ENCODE measurements at regions not wholly inside any gene's neighbourhood (a gene's known extent, or its start where the extent isn't known, plus 50 kb on each side); places are given as distances from the start of the nearest gene placed in this dataset.

DNA sequence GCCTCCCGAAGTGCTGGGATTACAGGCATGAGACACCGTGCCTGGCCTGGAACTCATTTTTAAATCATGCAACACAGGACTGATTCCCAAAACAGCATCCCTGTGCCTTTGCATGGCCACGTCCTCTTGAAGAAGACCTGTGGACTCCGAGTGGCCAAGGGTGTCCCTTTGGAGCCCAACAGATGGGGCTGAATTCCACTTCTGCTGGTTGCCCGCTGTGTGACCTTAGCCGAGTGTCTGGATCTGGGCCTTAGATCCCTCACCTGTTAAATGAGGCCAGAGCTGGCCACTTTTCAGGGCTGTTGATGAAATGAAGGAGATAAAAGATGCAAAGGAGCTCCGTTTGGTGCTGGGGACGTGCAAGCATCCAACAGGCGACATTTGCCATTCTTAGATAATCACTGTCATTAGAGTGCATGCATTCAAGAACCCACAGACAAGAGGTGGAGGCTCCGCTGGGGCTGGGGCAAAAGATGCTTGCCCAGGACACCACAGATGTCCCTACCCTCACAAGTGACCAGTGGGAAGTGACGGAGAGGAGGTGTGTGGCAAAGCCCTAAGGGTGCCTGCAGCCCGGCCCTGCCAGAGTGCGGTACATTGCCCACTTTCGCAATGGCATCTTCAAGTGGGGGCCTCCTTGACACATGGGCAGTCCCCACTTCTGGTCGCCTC lies 354.1 kb upstream of the TNRC6C start:
- H3K9me3 ChIP-seq (ENCODE audit: insufficient read depth, low read length), result no peaks in the 10 kb centered on the region
- no peak overlapping the region for H3K9ac ChIP-seq (ENCODE audit: low read length)
- H3K27ac ChIP-seq (ENCODE audit: low read depth, low read length), result no peak overlapping the region
- no peaks in the 10 kb centered on the region for H3K9me2 ChIP-seq (replicated peaks; ENCODE audit: insufficient read depth, low read length)
- no peaks in the 10 kb centered on the region for H3K79me2 ChIP-seq (ENCODE audit: insufficient read depth, low read length)
- H3K4me2 ChIP-seq (ENCODE audit: low read depth, low read length, poor library complexity, severe bottlenecking), result no peak overlapping the region
- no peaks in the 10 kb centered on the region for H3K36me3 ChIP-seq (ENCODE audit: low read length)
- H2AFZ ChIP-seq (ENCODE audit: low read depth, low read length, severe bottlenecking), result no peak overlapping the region
- H3F3A ChIP-seq (ENCODE audit: insufficient read depth), result no peaks in the 10 kb centered on the region
- no peaks in the 10 kb centered on the region for H4K20me1 ChIP-seq (ENCODE audit: low read depth, low read length)
- H3K27me3 ChIP-seq (ENCODE audit: low read length), result no peaks in the 10 kb centered on the region
- no peak for TF ChIP-seq EZH2phosphoT487 (conservative IDR thresholded peaks at IDR 0.05; ENCODE audit: low read length)
- no peak for TF ChIP-seq CTCF (IDR thresholded peaks at IDR 0.05; ENCODE audit: insufficient read depth, low read length, poor library complexity, severe bottlenecking)
- no peak overlapping the region for H3K4me3 ChIP-seq (ENCODE audit: insufficient read depth, low read length, poor library complexity, severe bottlenecking)

DNA sequence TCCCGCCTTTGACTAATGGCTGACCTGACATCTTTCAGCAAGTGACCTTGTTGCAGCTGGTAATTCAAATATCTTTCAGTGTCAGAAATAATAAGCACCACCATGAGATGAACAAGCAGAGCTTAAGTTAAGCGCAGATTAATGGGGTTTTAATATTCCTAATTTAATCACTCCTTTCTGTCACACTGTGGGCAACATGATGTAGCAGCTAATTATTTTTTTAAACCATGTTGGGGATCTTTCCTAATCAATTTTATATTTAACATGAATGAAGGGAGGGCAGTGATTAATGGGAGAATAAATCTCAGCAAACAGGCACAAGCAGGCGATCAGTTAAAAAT lies 353.6 kb upstream of the TNRC6C start:
- no peak overlapping the region for H3K9ac ChIP-seq (ENCODE audit: low read length)
- H3F3A ChIP-seq (ENCODE audit: insufficient read depth), result no peaks in the 10 kb centered on the region
- H3K9me3 ChIP-seq (ENCODE audit: insufficient read depth, low read length), result no peaks in the 10 kb centered on the region
- no peak for TF ChIP-seq EZH2phosphoT487 (conservative IDR thresholded peaks at IDR 0.05; ENCODE audit: low read length)
- no peak for TF ChIP-seq CTCF (IDR thresholded peaks at IDR 0.05; ENCODE audit: insufficient read depth, low read length, poor library complexity, severe bottlenecking)
- H3K4me3 ChIP-seq (ENCODE audit: insufficient read depth, low read length, poor library complexity, severe bottlenecking), result no peak overlapping the region
- H4K20me1 ChIP-seq (ENCODE audit: low read depth, low read length), result no peaks in the 10 kb centered on the region
- H3K36me3 ChIP-seq (ENCODE audit: low read length), result no peaks in the 10 kb centered on the region
- no peaks in the 10 kb centered on the region for H3K79me2 ChIP-seq (ENCODE audit: insufficient read depth, low read length)
- H3K27me3 ChIP-seq (ENCODE audit: low read length), result no peaks in the 10 kb centered on the region
- no peak overlapping the region for H2AFZ ChIP-seq (ENCODE audit: low read depth, low read length, severe bottlenecking)
- H3K27ac ChIP-seq (ENCODE audit: low read depth, low read length), result no peak overlapping the region
- no peak overlapping the region for H3K4me2 ChIP-seq (ENCODE audit: low read depth, low read length, poor library complexity, severe bottlenecking)
- no peaks in the 10 kb centered on the region for H3K9me2 ChIP-seq (replicated peaks; ENCODE audit: insufficient read depth, low read length)

GRCh38 chr17:77606146-77606864 lies 352.2 kb upstream of the TNRC6C start:
- Histone ChIP-seq H3K27ac (ENCODE audit: low read depth, low read length) (no peak overlapping the region), H3K9me2 (replicated peaks; ENCODE audit: insufficient read depth, low read length) (no peaks in the 10 kb centered on the region), H3F3A (ENCODE audit: insufficient read depth) (no peaks in the 10 kb centered on the region), H3K36me3 (ENCODE audit: low read length) (no peaks in the 10 kb centered on the region), H3K9ac (ENCODE audit: low read length) (no peak overlapping the region), H3K9me3 (ENCODE audit: insufficient read depth, low read length) (no peaks in the 10 kb centered on the region), H2AFZ (ENCODE audit: low read depth, low read length, severe bottlenecking) (no peak overlapping the region), H3K4me2 (ENCODE audit: low read depth, low read length, poor library complexity, severe bottlenecking) (no peak overlapping the region), H3K4me3 (ENCODE audit: insufficient read depth, low read length, poor library complexity, severe bottlenecking) (no peak overlapping the region), H3K27me3 (ENCODE audit: low read length) (no peaks in the 10 kb centered on the region), H3K79me2 (ENCODE audit: insufficient read depth, low read length) (no peaks in the 10 kb centered on the region), H4K20me1 (ENCODE audit: low read depth, low read length) (no peaks in the 10 kb centered on the region)
- TF ChIP-seq EZH2phosphoT487 (conservative IDR thresholded peaks at IDR 0.05; ENCODE audit: low read length) (no peak), CTCF (IDR thresholded peaks at IDR 0.05; ENCODE audit: insufficient read depth, low read length, poor library complexity, severe bottlenecking) (no peak)
